ENCODE measurements at regions not wholly inside any gene's neighbourhood (a gene's known extent, or its start where the extent isn't known, plus 50 kb on each side); places are given as distances from the start of the nearest gene placed in this dataset.
A peak's percentile ranks its signal among the peaks of the same experiment; 100 is the strongest.

GRCh38 chr1:39127513-39127912 is 77.0 kb upstream of the MACF1 start:
- H3K27ac ChIP-seq (ENCODE audit: extremely low read depth, low read depth, low read length): peak overlapping the region; percentile 6; the same call in 1 of the 2 replicates
- TF ChIP-seq EGR2 (tag by site-specific recombination; IDR thresholded peaks at IDR 0.05; ENCODE audit: low read depth) (no peak), PRDM6 (tag by site-specific recombination; IDR thresholded peaks at IDR 0.05) (peak; percentile 99), PRDM1 (tag by site-specific recombination; IDR thresholded peaks at IDR 0.05) (0 out of 2 replicates have a peak, but pooled peaks have one; percentile 36), ZBTB48 (tag by site-specific recombination; IDR thresholded peaks at IDR 0.05) (no peak), YY1 (tag by site-specific recombination; IDR thresholded peaks at IDR 0.05) (no peak), ZNF514 (tag by site-specific recombination; IDR thresholded peaks at IDR 0.05) (no peak), ZNF138 (tag by site-specific recombination; IDR thresholded peaks at IDR 0.05; ENCODE audit: borderline replicate concordance) (no peak), ZNF324 (tag by site-specific recombination; IDR thresholded peaks at IDR 0.05) (no peak), ZNF600 (tag by site-specific recombination; IDR thresholded peaks at IDR 0.05) (no peak), TRIM28 (IDR thresholded peaks at IDR 0.05; ENCODE audit: borderline replicate concordance, low read length) (peak; percentile 37; the same call in 1 of the 2 replicates), ZBTB44 (tag by site-specific recombination; IDR thresholded peaks at IDR 0.05) (0 out of 2 replicates have a peak, but pooled peaks have one; percentile 5), ZNF2 (tag by site-specific recombination; IDR thresholded peaks at IDR 0.05) (no peak)
- peaks cover 22% of the 10 kb centered on the region for H3K4me1 ChIP-seq (ENCODE audit: control insufficient read depth, insufficient read depth, low read length)
- no peak overlapping the region for H3K4me3 ChIP-seq (ENCODE audit: low read depth, low read length)
- ChIA-PET CTCF (interaction anchor here (0.6 to 2.9 kb wide), 13 partner anchors 16 to 526 kb away, joined by 3 to 17 read pairs (median 3); no protein-coding TSS in a partner anchor), POLR2A (interaction anchor here (1.0 to 1.5 kb wide), 4 partner anchors 8 to 64 kb away, joined by 3 to 5 read pairs (median 3); no protein-coding TSS in a partner anchor)
- H3K9me3 ChIP-seq (ENCODE audit: control insufficient read depth, insufficient read depth, low read depth, low read length): no peaks in the 10 kb centered on the region
- peaks cover 0 to 2% of the 10 kb centered on the region in 2 experiments; a peak in 2 of 3 replicates for H3K36me3 ChIP-seq (ENCODE audit: control insufficient read depth in 2 of 2, insufficient read depth in 1 of 2, low read length in 2 of 2)

GRCh38 chr1:39128126-39128525 is 76.4 kb upstream of the MACF1 start:
- TF ChIP-seq, protein P1, sequence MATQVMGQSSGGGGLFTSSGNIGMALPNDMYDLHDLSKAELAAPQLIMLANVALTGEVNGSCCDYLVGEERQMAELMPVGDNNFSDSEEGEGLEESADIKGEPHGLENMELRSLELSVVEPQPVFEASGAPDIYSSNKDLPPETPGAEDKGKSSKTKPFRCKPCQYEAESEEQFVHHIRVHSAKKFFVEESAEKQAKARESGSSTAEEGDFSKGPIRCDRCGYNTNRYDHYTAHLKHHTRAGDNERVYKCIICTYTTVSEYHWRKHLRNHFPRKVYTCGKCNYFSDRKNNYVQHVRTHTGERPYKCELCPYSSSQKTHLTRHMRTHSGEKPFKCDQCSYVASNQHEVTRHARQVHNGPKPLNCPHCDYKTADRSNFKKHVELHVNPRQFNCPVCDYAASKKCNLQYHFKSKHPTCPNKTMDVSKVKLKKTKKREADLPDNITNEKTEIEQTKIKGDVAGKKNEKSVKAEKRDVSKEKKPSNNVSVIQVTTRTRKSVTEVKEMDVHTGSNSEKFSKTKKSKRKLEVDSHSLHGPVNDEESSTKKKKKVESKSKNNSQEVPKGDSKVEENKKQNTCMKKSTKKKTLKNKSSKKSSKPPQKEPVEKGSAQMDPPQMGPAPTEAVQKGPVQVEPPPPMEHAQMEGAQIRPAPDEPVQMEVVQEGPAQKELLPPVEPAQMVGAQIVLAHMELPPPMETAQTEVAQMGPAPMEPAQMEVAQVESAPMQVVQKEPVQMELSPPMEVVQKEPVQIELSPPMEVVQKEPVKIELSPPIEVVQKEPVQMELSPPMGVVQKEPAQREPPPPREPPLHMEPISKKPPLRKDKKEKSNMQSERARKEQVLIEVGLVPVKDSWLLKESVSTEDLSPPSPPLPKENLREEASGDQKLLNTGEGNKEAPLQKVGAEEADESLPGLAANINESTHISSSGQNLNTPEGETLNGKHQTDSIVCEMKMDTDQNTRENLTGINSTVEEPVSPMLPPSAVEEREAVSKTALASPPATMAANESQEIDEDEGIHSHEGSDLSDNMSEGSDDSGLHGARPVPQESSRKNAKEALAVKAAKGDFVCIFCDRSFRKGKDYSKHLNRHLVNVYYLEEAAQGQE (tag by site-specific recombination; IDR thresholded peaks at IDR 0.05): no peak
- no peak for TF ChIP-seq ZNF274 (IDR thresholded peaks at IDR 0.05; ENCODE audit: low read length)
- TF ChIP-seq ZNF274 (tag by site-specific recombination; IDR thresholded peaks at IDR 0.05; ENCODE audit: borderline replicate concordance): no peak
- TF ChIP-seq ZNF571 (tag by site-specific recombination; IDR thresholded peaks at IDR 0.05): no peak
- TF ChIP-seq ZNF121 (tag by site-specific recombination; IDR thresholded peaks at IDR 0.05): peak; percentile 89
- no peak for TF ChIP-seq ZNF132 (tag by site-specific recombination; IDR thresholded peaks at IDR 0.05; ENCODE audit: borderline replicate concordance)
- ChIA-PET POLR2A (interaction anchor here (0.8 to 1.5 kb wide), 5 partner anchors 8 to 64 kb away, joined by 3 to 5 read pairs (median 3); no protein-coding TSS in a partner anchor), CTCF (interaction anchor here (0.6 to 2.9 kb wide), 9 partner anchors 17 to 525 kb away, joined by 3 to 17 read pairs (median 4); no protein-coding TSS in a partner anchor)
- H3K4me3 ChIP-seq (ENCODE audit: low read depth, low read length): no peak overlapping the region
- no peaks in the 10 kb centered on the region for H3K9me3 ChIP-seq (ENCODE audit: control insufficient read depth, insufficient read depth, low read depth, low read length)
- H3K4me1 ChIP-seq (ENCODE audit: control insufficient read depth, insufficient read depth, low read length): peaks cover 22% of the 10 kb centered on the region
- H3K27ac ChIP-seq (ENCODE audit: extremely low read depth, low read depth, low read length): no peak overlapping the region
- no peaks in the 10 kb centered on the region; a peak in 1 of 3 replicates for H3K36me3 ChIP-seq (ENCODE audit: control insufficient read depth in 2 of 2, insufficient read depth in 1 of 2, low read length in 2 of 2)
